SH-SY5Y (cell line): ENCODE measurements at regions not wholly inside any gene's neighbourhood (a gene's known extent, or its start where the extent isn't known, plus 50 kb on each side); places are given as distances from the start of the nearest gene placed in this dataset.
A peak's percentile ranks its signal among the peaks of the same experiment; 100 is the strongest.

ENCODE experiments used
- GATA2 ChIP-seq: IDR thresholded peaks from 2 replicates; pipeline ENCODE4 v1.6.1; 2011; ENCODE audit warnings: mild to moderate bottlenecking, low read depth, low read length
- GATA3 ChIP-seq: IDR thresholded peaks from 2 replicates; pipeline ENCODE4 v1.6.1; 2011; ENCODE audit warnings: low read depth, mild to moderate bottlenecking, low read length, moderate library complexity

- TF ChIP-seq GATA3 (no peak), GATA2 (no peak)
These were observed 1207.4 kb downstream of the ADGRL3 start for GRCh38 chr4:62407534-62407933.

GRCh38 chr4:62402088-62402806 is 1202.1 kb downstream of the ADGRL3 start:
- TF ChIP-seq GATA2 (no peak), GATA3 (no peak)

GRCh38 chr4:62399242-62399641 is 1199.1 kb downstream of the ADGRL3 start:
- no peak for TF ChIP-seq GATA3
- no peak for TF ChIP-seq GATA2

- TF ChIP-seq GATA2 (no peak), GATA3 (no peak)
These were observed 1198.2 kb downstream of the ADGRL3 start for GRCh38 chr4:62398318-62398717.

GRCh38 chr4:62394766-62395165 is 1194.6 kb downstream of the ADGRL3 start:
- no peak for TF ChIP-seq GATA3
- TF ChIP-seq GATA2: no peak

GRCh38 chr4:62387808-62388207 is 1187.7 kb downstream of the ADGRL3 start:
- TF ChIP-seq GATA3 (no peak), GATA2 (no peak)

- TF ChIP-seq GATA2 (no peak), GATA3 (peak; percentile 53)
These were observed 1177.6 kb downstream of the ADGRL3 start for GRCh38 chr4:62377700-62378099.

- TF ChIP-seq GATA3 (no peak), GATA2 (no peak)
These were observed 1177.1 kb downstream of the ADGRL3 start for GRCh38 chr4:62377245-62377644.

- no peak for TF ChIP-seq GATA2
- no peak for TF ChIP-seq GATA3
These were observed 1166.8 kb downstream of the ADGRL3 start for GRCh38 chr4:62366939-62367338.

GRCh38 chr4:62360156-62360545 is 1160.0 kb downstream of the ADGRL3 start:
- TF ChIP-seq GATA2: no peak
- no peak for TF ChIP-seq GATA3

GRCh38 chr4:62359441-62360155 is 1159.5 kb downstream of the ADGRL3 start:
- no peak for TF ChIP-seq GATA2
- no peak for TF ChIP-seq GATA3

- TF ChIP-seq GATA2 (no peak), GATA3 (no peak)
These were observed 1144.8 kb downstream of the ADGRL3 start for GRCh38 chr4:62344915-62345314.

- TF ChIP-seq GATA2: no peak
- no peak for TF ChIP-seq GATA3
These were observed 1144.3 kb downstream of the ADGRL3 start for GRCh38 chr4:62344474-62344873.

- TF ChIP-seq GATA2 (no peak), GATA3 (no peak)
These were observed 1142.2 kb downstream of the ADGRL3 start for GRCh38 chr4:62342346-62342745.

GRCh38 chr4:62328526-62328925 is 1128.4 kb downstream of the ADGRL3 start:
- no peak for TF ChIP-seq GATA3
- TF ChIP-seq GATA2: no peak
